ENCODE measurements at regions not wholly inside any gene's neighbourhood (a gene's known extent, or its start where the extent isn't known, plus 50 kb on each side); places are given as distances from the start of the nearest gene placed in this dataset.
"Not testable (repeated sequence)": the region's sequence is repeated elsewhere in the genome, so short reads cannot be mapped to it uniquely, and the experiment has no call there.

DNA sequence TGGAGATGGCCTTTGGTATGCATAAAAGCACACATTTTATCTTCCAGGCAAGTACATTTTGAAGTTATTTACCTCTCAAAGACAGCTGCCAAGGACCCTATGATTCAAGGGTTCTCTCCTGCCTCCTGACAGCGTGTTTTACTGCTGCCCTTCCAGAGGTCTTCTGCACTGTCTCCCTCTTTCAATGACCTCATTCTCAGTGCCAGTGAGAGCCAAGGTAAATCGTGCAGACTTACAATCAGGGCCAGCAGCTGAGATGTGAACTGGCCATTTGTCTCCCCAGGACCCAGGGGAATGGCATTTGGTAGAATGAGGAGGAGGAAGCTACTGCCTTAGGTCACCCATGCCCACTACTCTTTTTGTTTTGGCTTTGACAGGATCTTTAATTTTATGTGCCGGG, 84.2 kb upstream of the FGGY start:
- H3K27me3 Mint-ChIP-seq (ENCODE audit: unreplicated experiment) = peaks cover 42% of the 10 kb centered on the region
- no peak for TF ChIP-seq CTCF (IDR thresholded peaks at IDR 0.05)
- peaks cover 27% of the 10 kb centered on the region for H3K4me1 Mint-ChIP-seq (ENCODE audit: unreplicated experiment)
- H3K9me3 Mint-ChIP-seq (ENCODE audit: unreplicated experiment) = peaks cover 8% of the 10 kb centered on the region
- H3K4me3 Mint-ChIP-seq (ENCODE audit: unreplicated experiment) = no peak overlapping the region
- H3K36me3 Mint-ChIP-seq (ENCODE audit: unreplicated experiment) = peaks cover 4% of the 10 kb centered on the region
- H3K27ac Mint-ChIP-seq (ENCODE audit: unreplicated experiment) = no peak overlapping the region
- no peak for DNase-seq (ENCODE audit: extremely low spot score, unreplicated experiment)

DNA sequence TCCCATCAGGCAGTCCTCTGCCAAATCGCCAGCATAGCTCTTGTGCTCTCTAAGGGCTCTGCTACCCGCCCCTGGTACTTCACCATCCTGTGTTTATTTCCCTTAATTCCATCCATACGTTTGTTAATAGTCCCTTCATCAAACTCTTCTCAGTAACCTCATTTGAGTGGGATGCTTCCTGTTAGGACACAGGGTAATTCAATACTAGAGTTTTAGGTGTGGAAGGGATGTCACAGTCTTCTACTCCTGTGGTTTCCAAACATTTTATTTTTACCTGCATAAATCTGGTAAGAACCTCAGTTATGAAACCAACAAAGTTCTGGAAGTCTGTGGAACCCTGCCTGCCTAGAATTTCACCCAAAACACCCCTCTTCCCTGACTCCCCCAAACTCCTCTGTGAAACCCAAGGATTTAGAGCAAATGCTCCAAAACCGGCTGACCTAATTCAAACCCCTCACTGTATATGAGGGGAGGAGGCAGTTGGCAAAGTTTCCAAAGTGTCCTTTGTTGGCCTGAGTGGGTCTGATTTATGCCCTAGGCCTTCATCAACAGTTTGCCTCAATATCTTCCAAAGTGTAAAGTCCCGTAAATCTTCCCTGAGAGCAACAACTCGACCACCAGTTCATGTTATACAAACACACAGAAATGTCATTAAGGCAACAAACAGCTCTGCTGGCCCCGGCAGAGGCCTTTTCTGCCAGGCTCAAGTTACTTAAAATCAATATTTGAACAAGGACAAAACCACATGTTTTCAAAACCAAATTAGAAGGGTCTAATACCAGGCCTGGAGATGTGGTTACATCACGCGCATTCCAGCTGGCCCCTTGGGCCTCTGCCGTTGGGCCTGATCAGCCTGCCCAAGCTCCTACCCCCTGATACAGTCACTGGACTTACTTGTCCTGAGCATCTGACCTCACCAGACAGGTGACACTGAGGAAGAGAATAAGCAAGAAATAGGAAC, 82.4 kb upstream of the FGGY start:
- Mint-ChIP-seq H3K4me3 (ENCODE audit: unreplicated experiment) (no peak overlapping the region), H3K27ac (ENCODE audit: unreplicated experiment) (peak overlapping the region; percentile 83), H3K36me3 (ENCODE audit: unreplicated experiment) (peaks cover 4% of the 10 kb centered on the region), H3K27me3 (ENCODE audit: unreplicated experiment) (peaks cover 37% of the 10 kb centered on the region), H3K4me1 (ENCODE audit: unreplicated experiment) (peaks cover 27% of the 10 kb centered on the region), H3K9me3 (ENCODE audit: unreplicated experiment) (peaks cover 9% of the 10 kb centered on the region)
- no peak for TF ChIP-seq CTCF (IDR thresholded peaks at IDR 0.05)
- DNase-seq (ENCODE audit: extremely low spot score, unreplicated experiment) = peak; percentile 84

GRCh38 chr1:59215766-59216291, 81.1 kb upstream of the FGGY start:
- DNase-seq (ENCODE audit: extremely low spot score, unreplicated experiment) = no peak
- Mint-ChIP-seq H3K4me3 (ENCODE audit: unreplicated experiment) (no peak overlapping the region), H3K27me3 (ENCODE audit: unreplicated experiment) (peaks cover 36% of the 10 kb centered on the region), H3K9me3 (ENCODE audit: unreplicated experiment) (peaks cover 9% of the 10 kb centered on the region), H3K36me3 (ENCODE audit: unreplicated experiment) (peaks cover 4% of the 10 kb centered on the region), H3K27ac (ENCODE audit: unreplicated experiment) (no peak overlapping the region), H3K4me1 (ENCODE audit: unreplicated experiment) (peaks cover 33% of the 10 kb centered on the region)
- TF ChIP-seq CTCF (IDR thresholded peaks at IDR 0.05) = no peak

GRCh38 chr1:59217439-59217838, 79.5 kb upstream of the FGGY start:
- not testable (repeated sequence) for H3K4me3 Mint-ChIP-seq (ENCODE audit: unreplicated experiment); DNase-seq (ENCODE audit: extremely low spot score, unreplicated experiment); H3K9me3 Mint-ChIP-seq (ENCODE audit: unreplicated experiment); H3K27ac Mint-ChIP-seq (ENCODE audit: unreplicated experiment); H3K36me3 Mint-ChIP-seq (ENCODE audit: unreplicated experiment)
- H3K27me3 Mint-ChIP-seq (ENCODE audit: unreplicated experiment) = peaks cover 32% of the 10 kb centered on the region
- H3K4me1 Mint-ChIP-seq (ENCODE audit: unreplicated experiment) = peaks cover 33% of the 10 kb centered on the region

DNA sequence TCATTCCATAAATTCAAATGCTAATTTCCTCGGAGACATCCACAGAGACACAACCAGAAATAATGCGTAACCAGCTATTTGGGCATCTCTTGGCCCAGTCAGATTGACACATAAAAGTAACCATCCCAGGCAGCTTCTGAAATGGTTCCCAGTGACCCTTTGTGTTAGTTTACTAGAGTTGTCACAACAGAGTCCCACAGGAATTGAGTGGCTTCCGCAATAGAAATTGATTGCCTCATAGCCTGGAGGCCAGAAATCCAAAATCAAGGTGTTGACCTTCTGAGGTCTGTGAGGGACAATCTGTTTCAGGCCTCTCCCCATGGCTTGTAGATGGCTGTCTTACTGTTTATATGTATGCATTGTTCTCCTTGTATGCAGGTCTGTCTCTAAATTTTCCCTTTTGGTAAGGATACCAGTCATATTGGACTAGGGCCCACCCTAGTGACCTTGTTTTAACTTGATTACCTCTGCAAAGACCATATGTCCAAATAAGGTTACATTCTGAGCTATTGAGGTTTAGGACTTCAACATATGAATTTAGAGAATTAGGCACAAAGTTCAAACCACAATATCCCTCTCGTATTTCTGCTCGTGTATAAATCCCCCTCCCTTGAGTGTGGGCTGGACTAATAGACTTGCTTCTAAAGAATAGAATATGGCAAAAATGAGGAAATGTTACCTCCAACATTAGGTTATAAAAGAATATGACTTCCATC, 78.2 kb upstream of the FGGY start:
- H3K27ac Mint-ChIP-seq (ENCODE audit: unreplicated experiment) = no peak overlapping the region
- H3K9me3 Mint-ChIP-seq (ENCODE audit: unreplicated experiment) = peaks cover 9% of the 10 kb centered on the region
- H3K27me3 Mint-ChIP-seq (ENCODE audit: unreplicated experiment) = peaks cover 25% of the 10 kb centered on the region
- no peak overlapping the region for H3K4me3 Mint-ChIP-seq (ENCODE audit: unreplicated experiment)
- TF ChIP-seq CTCF (IDR thresholded peaks at IDR 0.05) = no peak
- peaks cover 30% of the 10 kb centered on the region for H3K4me1 Mint-ChIP-seq (ENCODE audit: unreplicated experiment)
- DNase-seq (ENCODE audit: extremely low spot score, unreplicated experiment) = no peak
- H3K36me3 Mint-ChIP-seq (ENCODE audit: unreplicated experiment) = peaks cover 2% of the 10 kb centered on the region

All from osteocyte (in vitro differentiated cells).